Skeletal muscle tissue (tissue), 3 donors: ENCODE measurements at regions not wholly inside any gene's neighbourhood (a gene's known extent, or its start where the extent isn't known, plus 50 kb on each side); places are given as distances from the start of the nearest gene placed in this dataset.

Experiments used
- H3K27ac ChIP-seq: one replicate; pipeline ENCODE4 v1.7.0; 2013; ENCODE audit warnings: mild to moderate bottlenecking, low read depth, low read length, inconsistent platforms
- H3K27me3 ChIP-seq, 3 donors: one replicate each; pipeline ENCODE4 v1.7.0; 2013; ENCODE audit warnings: low read length in 3 of 3; ENCODE audit not compliant: control insufficient read depth in 3 of 3, insufficient read depth in 3 of 3
- H3K36me3 ChIP-seq, 3 donors: one replicate each; pipeline ENCODE4 v1.7.0; 2013; ENCODE audit warnings: low read length in 3 of 3; ENCODE audit not compliant: control insufficient read depth in 3 of 3, insufficient read depth in 3 of 3
- H3K4me1 ChIP-seq, 3 donors: one replicate each; pipeline ENCODE4 v1.7.0; 2013; ENCODE audit warnings: low read length in 3 of 3, mild to moderate bottlenecking in 3 of 3; ENCODE audit not compliant: control insufficient read depth in 3 of 3, insufficient read depth in 3 of 3
- H3K4me3 ChIP-seq, 3 donors: one replicate each; pipeline ENCODE4 v1.7.0; 2013; ENCODE audit warnings: low read length in 3 of 3
- H3K9ac ChIP-seq, 3 donors: one replicate each; pipeline ENCODE4 v1.7.0; 2013; ENCODE audit warnings: low read length in 3 of 3, mild to moderate bottlenecking in 3 of 3, moderate library complexity in 2 of 3, low read depth in 1 of 3
- H3K9me3 ChIP-seq, 3 donors: one replicate each; pipeline ENCODE4 v1.7.0; 2013; ENCODE audit warnings: low read length in 3 of 3; ENCODE audit not compliant: control insufficient read depth in 3 of 3
- donor health status: Osteomylitis.

DNA sequence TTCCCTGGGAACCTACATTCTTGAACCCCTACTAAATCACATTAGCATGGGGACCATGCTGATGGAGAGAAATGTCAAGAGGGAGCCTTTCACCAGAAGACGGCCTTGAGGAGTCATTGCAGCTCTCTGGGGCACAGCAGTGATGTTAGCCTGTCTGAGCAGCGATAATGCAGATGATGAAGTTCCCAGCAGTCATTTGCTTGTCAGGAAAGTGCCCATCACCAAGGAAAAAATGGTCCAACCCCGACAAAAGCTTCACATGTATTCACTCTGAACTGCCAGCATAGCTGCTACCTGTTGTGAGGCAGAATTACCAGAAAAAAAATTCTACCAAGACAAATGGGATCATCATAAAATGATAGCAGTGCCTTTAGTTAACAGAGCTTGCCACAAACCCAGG, 238.4 kb upstream of the UMPS start:
- H3K4me1 ChIP-seq = no peaks in the 10 kb centered on the region
- no peak overlapping the region for H3K4me3 ChIP-seq
- H3K9ac ChIP-seq = no peak overlapping the region
- H3K27ac ChIP-seq = no peak overlapping the region
- no peaks in the 10 kb centered on the region for H3K9me3 ChIP-seq
- H3K36me3 ChIP-seq = peaks cover 2 to 12% (median 4%) of the 10 kb centered on the region in 3 donors
- H3K27me3 ChIP-seq = no peaks in the 10 kb centered on the region

DNA sequence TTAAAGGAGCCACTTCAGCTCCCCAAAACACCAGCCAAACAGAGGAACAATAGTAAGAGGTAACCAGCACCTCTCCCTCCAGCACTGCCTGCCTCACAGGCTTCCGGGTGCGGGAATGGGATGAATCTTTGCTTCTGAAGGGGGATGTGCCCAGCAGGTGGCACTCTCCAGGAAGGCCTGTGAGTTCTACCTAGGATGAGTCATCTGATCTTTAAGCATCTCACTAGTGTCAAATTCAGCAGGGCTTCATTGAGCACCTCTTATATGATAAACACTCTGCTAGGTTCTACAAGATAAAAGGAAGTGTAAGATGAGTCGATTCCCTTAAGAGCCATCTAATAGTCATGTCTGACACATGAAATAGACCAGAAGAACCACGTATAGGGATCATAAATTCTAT, 237.4 kb upstream of the UMPS start:
- no peak overlapping the region for H3K9ac ChIP-seq
- no peaks in the 10 kb centered on the region for H3K9me3 ChIP-seq
- H3K27me3 ChIP-seq = no peaks in the 10 kb centered on the region
- peaks cover 2 to 10% (median 4%) of the 10 kb centered on the region in 3 donors for H3K36me3 ChIP-seq
- H3K27ac ChIP-seq = no peak overlapping the region
- H3K4me1 ChIP-seq = no peaks in the 10 kb centered on the region
- no peak overlapping the region for H3K4me3 ChIP-seq

DNA sequence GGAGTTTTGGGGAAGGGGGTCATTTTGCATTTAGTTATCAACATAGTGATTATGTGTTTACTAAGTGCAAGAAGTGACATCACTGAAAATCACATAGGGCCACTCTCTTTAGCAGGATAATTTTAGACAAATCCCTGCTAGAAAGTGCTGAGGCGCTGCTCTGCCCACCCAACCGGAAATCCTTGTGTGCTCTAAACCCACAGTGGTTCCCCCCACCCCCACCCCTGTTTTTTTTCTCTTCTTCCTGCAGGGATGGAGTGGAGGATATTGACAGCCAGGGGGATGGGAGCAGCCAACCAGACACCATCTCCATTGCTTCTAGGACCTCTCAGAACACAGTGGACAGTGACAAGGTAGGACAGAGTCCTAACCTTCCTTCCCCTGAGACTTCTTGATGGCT, 234.2 kb upstream of the UMPS start:
- H3K27ac ChIP-seq = no peak overlapping the region
- no peaks in the 10 kb centered on the region for H3K4me1 ChIP-seq
- no peaks in the 10 kb centered on the region for H3K27me3 ChIP-seq
- H3K9me3 ChIP-seq = no peaks in the 10 kb centered on the region
- H3K4me3 ChIP-seq = no peak overlapping the region
- peaks cover 0 to 3% (median 0%) of the 10 kb centered on the region in 3 donors for H3K36me3 ChIP-seq
- no peak overlapping the region for H3K9ac ChIP-seq

DNA sequence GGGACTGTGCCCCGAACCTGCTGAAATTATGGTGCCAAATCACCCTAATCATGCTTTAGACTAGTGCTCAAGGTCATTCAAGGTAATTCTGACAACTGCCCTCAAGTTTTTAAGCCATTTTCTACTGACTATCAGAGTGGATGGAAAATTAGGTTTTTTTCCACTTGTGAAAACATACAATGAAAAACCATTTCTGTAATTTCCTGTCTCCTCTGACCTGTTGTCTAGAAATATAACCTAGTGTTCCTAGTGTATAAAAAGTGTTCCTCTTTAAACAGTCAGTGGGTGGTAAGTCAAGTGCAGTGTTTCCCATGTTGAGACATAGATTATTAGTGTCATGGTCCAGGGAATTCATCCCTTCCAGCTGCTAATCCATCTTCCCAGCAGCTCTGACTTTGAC, 232.8 kb upstream of the UMPS start:
- Histone ChIP-seq H3K36me3 (no peaks in the 10 kb centered on the region), H3K4me1 (no peaks in the 10 kb centered on the region), H3K27ac (no peak overlapping the region), H3K9ac (no peak overlapping the region), H3K4me3 (no peak overlapping the region), H3K9me3 (no peaks in the 10 kb centered on the region), H3K27me3 (no peaks in the 10 kb centered on the region)

DNA sequence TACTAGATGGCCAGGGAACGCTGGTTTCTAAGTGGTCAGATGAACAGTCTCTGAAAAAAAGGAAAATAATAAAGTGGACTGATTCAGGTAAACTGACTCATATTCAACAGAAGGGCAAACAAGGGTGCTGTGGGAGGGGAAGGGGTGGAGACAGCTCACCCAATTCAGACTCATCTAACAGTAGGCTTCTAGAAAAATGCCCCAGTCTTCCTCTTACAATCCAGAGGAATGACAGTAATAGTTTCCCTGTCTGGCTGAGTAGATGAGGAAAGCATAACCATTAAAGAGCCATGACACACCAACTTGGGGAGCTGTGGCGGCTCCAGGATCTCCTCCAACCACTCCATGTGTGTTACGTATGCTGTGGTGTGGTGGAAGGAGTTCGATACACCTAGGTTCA, 231.4 kb upstream of the UMPS start:
- no peaks in the 10 kb centered on the region for H3K4me1 ChIP-seq
- H3K4me3 ChIP-seq = no peak overlapping the region
- no peak overlapping the region for H3K9ac ChIP-seq
- no peak overlapping the region for H3K27ac ChIP-seq
- H3K9me3 ChIP-seq = no peaks in the 10 kb centered on the region
- no peaks in the 10 kb centered on the region for H3K27me3 ChIP-seq
- no peaks in the 10 kb centered on the region for H3K36me3 ChIP-seq

DNA sequence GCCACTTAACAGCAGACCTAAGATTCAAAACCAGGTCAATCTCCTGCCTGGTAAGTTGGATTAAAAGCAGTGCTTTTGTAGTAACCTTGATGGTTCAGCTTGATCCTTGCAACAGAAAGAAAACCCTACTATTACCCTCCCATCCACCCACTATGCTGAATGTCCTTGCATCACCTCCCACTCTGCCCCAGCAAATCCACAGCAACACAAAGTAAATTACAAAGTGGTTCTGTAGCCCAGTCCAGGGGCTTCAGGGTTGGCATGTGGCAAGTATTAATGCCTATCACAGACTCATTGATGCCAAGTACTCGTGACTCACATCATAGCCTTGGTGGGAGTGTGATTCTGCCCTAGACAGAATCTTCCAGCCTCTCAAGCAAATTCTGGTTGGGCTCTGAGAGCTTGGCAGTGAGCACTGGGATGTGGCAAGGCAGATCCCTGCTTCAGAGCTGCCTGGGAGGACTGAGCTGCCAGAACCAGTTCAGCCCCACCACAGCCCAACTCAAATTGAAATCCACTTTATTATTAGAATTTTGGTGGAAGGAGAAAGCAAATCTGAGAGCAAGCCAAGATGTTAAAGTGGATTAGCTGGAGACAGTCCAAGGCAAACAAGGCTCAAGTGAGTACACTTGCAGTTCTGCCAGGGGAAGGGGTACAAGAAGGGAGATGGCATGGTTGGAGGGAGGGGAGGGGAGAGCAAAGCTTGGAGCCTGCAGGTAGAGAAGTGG, 225.8 kb upstream of the UMPS start:
- H3K36me3 ChIP-seq = no peaks in the 10 kb centered on the region
- no peak overlapping the region for H3K9ac ChIP-seq
- no peaks in the 10 kb centered on the region for H3K9me3 ChIP-seq
- H3K4me3 ChIP-seq = no peak overlapping the region
- H3K27ac ChIP-seq = no peak overlapping the region
- no peaks in the 10 kb centered on the region for H3K4me1 ChIP-seq
- no peaks in the 10 kb centered on the region for H3K27me3 ChIP-seq

DNA sequence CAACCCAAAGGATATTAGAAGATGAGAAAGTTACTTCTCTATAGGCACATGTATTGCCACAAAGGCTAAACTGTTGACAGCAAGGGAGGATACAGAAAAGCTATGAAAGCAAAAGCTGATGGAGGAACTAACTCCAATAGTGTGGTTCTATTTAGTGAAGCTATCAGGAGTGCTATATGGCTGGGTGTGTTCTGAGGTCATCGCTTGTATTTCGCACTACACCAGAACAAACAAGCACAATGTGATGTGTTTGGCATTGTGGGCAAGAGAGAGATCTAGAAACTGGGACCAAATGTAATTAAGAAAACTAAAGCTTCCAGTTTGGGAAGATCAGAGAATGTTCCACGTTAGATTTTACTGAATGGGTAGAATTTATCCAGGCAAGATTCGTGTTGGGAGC, 220.4 kb upstream of the UMPS start:
- Histone ChIP-seq H3K36me3 (no peaks in the 10 kb centered on the region), H3K9ac (no peak overlapping the region), H3K9me3 (no peaks in the 10 kb centered on the region), H3K27me3 (no peaks in the 10 kb centered on the region), H3K4me3 (no peak overlapping the region), H3K27ac (no peak overlapping the region), H3K4me1 (no peaks in the 10 kb centered on the region)

DNA sequence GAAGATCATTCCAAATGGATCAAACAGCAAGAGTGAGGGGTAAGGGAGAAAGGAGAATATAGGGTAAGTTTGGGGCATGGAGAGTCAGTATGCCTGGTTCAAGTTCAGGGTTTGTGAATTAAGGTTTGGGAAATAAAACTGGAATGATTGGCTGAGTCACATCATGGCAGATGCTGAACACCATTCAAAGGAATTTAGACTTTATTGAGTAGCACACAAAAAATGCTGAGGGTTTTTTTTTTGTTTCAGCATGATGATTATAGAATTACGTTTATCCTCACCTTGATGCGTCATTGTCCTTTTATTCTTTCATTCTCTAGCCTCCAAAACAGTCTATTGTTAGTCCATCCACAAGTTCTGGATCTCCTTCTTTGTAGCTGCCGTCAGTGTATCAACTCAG, 220.0 kb upstream of the UMPS start:
- Histone ChIP-seq H3K36me3 (no peaks in the 10 kb centered on the region), H3K27me3 (no peaks in the 10 kb centered on the region), H3K9me3 (no peaks in the 10 kb centered on the region), H3K9ac (no peak overlapping the region), H3K27ac (no peak overlapping the region), H3K4me1 (no peaks in the 10 kb centered on the region), H3K4me3 (no peak overlapping the region)

DNA sequence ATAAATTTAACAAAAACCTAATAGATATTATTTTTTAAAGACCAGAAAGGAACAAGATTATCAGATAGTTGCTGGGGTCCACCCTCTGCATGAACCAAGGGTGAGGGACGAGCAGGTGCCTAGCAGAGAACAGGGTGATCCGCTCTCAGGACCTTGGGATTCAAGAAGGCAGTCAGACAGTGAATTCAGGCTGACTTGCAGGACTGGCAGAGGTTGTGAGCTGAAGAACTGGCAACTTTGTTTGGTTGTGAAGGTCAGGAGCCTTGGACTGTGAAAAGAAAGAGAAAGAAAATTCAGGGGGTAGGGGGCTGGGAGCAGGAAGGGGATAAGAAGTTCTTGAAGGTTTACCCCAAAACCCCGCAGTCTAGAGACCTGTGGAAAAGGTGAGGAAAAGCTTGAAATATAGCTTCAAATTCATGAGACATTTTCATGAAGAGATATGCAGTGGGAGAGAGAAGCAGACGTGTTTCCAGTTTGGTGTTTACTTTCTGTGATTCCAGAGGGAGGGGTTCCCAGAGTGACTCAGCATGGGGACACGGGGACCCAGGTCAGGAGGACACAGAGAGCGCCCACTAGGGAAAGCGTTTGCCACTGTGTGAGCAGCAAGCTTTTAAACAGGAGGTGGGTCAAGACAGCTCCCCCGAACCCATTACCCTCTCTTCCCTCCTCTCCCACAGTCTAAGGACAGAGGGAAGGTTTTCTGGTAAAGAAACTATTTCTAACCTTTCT, 217.2 kb upstream of the UMPS start:
- H3K27ac ChIP-seq = no peak overlapping the region
- H3K4me3 ChIP-seq = no peak overlapping the region
- H3K9me3 ChIP-seq = no peaks in the 10 kb centered on the region
- H3K4me1 ChIP-seq = no peaks in the 10 kb centered on the region
- H3K36me3 ChIP-seq = no peaks in the 10 kb centered on the region
- H3K9ac ChIP-seq = no peak overlapping the region
- no peaks in the 10 kb centered on the region for H3K27me3 ChIP-seq

DNA sequence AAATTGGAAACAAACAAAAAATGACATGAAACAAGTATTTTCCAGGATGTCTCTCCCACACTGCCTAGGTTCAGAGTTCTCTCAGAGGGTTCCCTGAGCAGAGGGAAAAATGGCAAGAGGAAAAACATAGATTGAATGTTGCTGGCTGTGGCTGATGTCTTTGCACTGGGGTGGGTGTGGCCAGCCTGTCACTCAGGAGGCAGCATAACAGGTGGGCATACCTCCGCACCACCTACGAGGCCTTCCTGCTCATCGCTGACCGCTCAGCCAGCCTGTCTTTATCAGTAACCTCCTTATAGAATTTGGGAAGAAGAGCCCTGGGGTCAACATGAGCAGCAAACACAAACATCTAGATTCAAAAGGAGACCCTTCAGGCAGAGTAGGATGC, 216.6 kb upstream of the UMPS start:
- no peak overlapping the region for H3K27ac ChIP-seq

More for the DNA sequence above, 216.6 kb upstream of the UMPS start:
- H3K9ac ChIP-seq = no peak overlapping the region
- H3K36me3 ChIP-seq = no peaks in the 10 kb centered on the region
- H3K4me1 ChIP-seq = no peaks in the 10 kb centered on the region
- no peaks in the 10 kb centered on the region for H3K9me3 ChIP-seq
- no peaks in the 10 kb centered on the region for H3K27me3 ChIP-seq
- H3K4me3 ChIP-seq = no peak overlapping the region
